GM12878 (cell line): ENCODE measurements at regions not wholly inside any gene's neighbourhood (a gene's known extent, or its start where the extent isn't known, plus 50 kb on each side); places are given as distances from the start of the nearest gene placed in this dataset.

Experiments
- MYC ChIP-seq: IDR thresholded peaks from 2 replicates; pipeline ENCODE4 v1.6.1; 2011; ENCODE audit warnings: mild to moderate bottlenecking, low read length, moderate library complexity, inconsistent platforms; ENCODE audit not compliant: insufficient read depth, insufficient replicate concordance, insufficient read length, severe bottlenecking
- SPI1 ChIP-seq: IDR thresholded peaks from 2 replicates; pipeline ENCODE4 v1.6.1; 2011; ENCODE audit warnings: low read depth, mild to moderate bottlenecking, low read length, moderate library complexity, borderline replicate concordance; ENCODE audit not compliant: insufficient read depth

- TF ChIP-seq MYC = no peak
- no peak for TF ChIP-seq SPI1
Measured at GRCh38 chr2:150561076-150561475, 73.6 kb upstream of the RND3 start.
